GM19372 (cell line): ENCODE measurements at regions not wholly inside any gene's neighbourhood (a gene's known extent, or its start where the extent isn't known, plus 50 kb on each side); places are given as distances from the start of the nearest gene placed in this dataset.
"Not testable (repeated sequence)": the region's sequence is repeated elsewhere in the genome, so short reads cannot be mapped to it uniquely, and the experiment has no call there.

Source experiments
- ATAC-seq: cut with Tn5 transposase; IDR thresholded peaks from one replicate; pipeline ENCODE4 v1.9.1; 2021; ENCODE audit warnings: mild to moderate bottlenecking, low read depth, moderate library complexity; ENCODE audit not compliant: unreplicated experiment

GRCh38 chr21:23977971-23978370 is 1629.3 kb downstream of the MRPL39 start:
- no peak for ATAC-seq

GRCh38 chr21:23968722-23969647 is 1638.3 kb downstream of the MRPL39 start:
- ATAC-seq, result peak; percentile 91

DNA sequence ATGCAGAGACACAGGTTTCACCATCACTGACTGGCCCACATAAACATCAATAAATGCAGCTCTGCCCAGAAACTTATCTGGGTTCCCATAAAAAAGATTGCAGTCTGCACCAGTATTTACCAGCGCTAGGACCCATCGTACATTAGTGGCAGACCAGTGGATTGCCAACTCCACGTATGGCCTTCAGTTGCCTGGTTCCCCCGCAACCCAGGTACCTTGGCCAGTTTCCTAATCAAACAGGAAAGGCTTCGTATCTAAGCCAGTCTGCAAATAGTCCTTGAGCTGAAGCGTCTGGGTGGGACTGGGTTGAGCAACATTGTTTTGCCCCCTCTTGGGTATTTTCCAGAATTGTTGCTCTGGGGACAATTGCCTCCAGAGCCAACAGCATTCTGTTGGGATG is 1639.3 kb downstream of the MRPL39 start:
- no peak for ATAC-seq

DNA sequence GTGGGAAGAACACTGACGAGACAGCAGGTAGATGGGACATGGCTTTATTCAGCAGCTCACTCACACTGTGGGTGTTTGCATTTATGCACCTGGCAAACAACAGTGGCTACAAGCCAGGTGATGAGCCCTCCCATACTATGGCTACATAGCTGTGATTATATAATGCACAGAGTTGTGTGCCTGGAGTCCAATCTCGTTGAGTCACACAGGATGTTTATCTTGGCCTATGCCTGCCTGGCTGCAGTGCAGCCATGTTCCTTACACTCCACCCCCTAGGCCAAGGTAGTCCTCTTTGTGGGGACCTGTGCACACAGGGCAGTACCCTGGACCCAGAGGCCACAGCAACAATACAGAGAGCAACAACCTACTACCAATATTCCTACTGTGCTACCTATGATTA is 1643.8 kb downstream of the MRPL39 start:
- ATAC-seq, result no peak

- no peak for ATAC-seq
Measured at GRCh38 chr21:23960769-23961168, 1646.5 kb downstream of the MRPL39 start.

DNA sequence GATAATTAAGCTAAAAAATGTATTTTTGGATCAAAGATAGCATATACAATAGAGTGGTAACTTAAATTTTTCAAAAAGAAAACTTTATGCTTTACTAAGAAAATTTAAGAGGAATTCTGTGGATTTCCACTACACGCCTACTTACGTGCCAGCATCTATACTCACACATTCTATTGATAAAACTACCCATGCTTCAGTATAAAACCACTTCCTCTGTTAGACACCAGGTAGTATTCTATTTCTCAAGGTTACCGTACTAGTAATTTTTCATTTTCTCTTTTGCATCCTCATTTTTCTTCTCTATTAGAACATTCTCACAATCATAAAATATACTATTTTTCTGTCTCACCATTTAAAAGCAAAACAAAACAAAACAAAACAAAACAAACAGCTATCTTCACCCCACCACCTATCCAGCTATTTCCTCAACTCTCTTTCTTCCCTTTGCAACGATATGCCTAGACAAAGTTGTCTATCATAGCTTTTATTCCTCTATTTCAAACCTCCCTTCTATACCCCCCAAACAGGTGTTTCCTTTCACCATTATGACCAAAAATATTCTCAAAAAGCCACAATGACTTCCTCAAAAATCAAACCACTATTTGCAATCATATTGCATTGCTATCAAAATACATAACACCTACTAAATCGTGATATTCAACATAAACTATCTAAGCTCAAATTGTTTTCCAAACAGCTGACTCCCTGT is 1652.0 kb downstream of the MRPL39 start:
- ATAC-seq, result no peak

DNA sequence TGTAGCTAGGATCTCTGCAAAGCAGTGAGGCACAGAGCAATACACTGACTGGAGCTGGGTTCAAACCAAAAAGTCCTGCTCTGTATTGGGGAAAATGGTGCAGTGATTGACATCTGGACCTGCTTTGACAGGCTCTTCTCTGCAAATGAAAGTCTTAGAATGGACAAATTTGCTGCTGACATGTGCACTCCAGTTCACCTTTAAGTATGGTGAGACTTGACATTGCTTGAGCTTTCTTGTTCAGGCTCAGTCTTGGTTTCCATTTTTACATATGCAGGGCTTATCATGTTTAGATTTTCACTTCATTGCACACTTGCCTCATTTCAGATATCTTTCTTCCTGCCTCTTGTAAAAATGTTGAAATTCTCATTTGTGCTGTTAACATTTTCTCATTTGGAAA is 1655.0 kb downstream of the MRPL39 start:
- ATAC-seq, result no peak

GRCh38 chr21:23951251-23951650 is 1656.0 kb downstream of the MRPL39 start:
- no peak for ATAC-seq

DNA sequence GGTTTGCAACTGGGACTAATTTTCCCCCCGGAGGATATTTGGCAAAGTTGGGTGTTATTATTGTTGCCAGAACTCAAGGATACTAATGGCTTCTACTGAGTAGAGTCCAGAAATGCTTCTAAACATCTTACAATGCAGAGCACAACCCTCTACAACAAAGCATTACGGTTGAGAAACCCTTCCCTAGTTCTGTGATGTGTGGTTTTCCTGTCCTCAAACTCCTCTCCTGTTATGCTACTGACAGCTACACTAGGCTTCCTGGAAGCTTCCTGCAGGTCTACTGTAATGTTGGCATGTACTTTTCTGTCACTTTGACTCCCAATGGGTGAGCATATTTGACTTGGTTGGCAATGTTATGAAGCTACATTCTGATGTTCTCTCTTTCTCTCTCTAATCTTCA is 1656.9 kb downstream of the MRPL39 start:
- ATAC-seq, result no peak

GRCh38 chr21:23949493-23949892 is 1657.8 kb downstream of the MRPL39 start:
- no peak for ATAC-seq

- ATAC-seq, result no peak
Measured at GRCh38 chr21:23939369-23940065, 1667.8 kb downstream of the MRPL39 start.

DNA sequence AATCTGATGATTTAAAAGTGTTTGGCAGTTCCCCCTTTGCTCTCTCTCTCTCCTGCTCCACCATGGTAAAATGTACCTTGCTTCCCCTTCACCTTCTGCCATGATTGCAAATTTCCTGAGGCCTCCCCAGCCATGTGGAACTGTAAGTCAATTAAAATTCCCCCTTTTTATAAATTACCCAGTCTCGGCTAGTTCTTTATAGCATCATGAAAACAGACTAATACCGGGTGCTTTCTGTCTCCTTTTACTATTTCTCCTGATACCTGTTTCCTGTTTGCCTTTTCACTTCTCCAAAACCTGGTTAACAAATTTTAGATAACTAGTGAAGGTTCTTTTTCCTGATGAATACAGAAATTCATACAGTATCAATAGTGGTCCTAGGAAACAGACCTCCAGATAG is 1670.3 kb downstream of the MRPL39 start:
- no peak for ATAC-seq

DNA sequence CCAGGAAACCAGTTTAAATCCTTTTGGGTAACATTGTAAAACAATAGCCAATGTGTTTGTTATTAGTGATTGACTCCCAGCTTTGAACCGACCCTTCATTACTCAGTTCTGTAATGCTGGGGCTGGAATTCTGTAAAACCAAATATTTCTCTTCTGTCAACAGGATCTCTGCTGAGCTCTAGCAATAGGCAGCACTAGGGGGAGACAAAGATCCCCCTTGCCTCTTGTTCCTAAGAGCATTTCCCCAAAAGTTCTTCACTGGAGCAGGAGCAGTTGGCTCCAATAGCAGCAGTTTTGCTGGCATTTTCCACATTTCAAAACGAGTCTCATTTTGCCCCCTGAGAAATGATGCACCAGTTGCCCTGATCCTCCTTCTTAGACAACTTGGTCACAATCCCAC is 1671.1 kb downstream of the MRPL39 start:
- no peak for ATAC-seq

DNA sequence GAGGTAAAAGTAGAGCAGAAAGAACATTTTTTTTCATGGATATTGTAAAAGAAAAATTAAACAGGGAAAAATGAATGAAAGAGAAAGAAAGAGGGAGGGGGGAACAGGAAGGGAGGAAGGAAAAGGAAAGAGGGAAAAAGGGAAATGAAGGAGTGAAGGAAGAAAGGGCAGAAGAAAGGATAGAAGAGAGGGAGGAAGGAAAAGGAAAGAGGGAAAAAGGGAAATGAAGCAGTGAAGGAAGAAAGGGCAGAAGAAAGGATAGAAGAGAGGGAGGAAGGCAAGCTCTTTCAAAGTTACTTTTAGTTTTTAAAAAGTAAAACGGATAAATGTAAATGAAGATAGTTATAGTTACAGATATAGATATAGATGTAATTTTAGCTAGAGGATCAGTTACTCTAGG is 1676.7 kb downstream of the MRPL39 start:
- no peak for ATAC-seq

GRCh38 chr21:23926430-23926829 is 1680.9 kb downstream of the MRPL39 start:
- ATAC-seq, result not testable (repeated sequence)

- no peak for ATAC-seq
Measured at GRCh38 chr21:23921670-23922418, 1685.4 kb downstream of the MRPL39 start.

DNA sequence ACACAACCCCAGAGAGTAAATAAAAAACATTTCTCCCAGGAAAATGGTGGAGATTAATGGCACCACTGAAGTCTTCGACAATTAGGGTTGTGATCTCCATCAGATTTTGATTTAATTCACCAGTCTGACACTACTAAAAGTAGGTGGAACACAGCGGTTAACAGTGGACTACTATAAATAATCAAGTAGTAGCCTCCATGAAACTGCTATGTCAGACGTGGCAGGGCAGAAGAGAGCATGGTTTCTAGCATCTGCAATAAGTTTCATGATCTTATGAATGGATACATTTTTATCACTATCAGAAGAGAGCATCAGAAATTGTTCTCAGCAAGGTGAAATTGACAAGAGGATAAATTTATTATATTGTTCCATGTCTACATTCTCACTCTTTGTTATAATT is 1706.6 kb downstream of the MRPL39 start:
- ATAC-seq, result no peak

DNA sequence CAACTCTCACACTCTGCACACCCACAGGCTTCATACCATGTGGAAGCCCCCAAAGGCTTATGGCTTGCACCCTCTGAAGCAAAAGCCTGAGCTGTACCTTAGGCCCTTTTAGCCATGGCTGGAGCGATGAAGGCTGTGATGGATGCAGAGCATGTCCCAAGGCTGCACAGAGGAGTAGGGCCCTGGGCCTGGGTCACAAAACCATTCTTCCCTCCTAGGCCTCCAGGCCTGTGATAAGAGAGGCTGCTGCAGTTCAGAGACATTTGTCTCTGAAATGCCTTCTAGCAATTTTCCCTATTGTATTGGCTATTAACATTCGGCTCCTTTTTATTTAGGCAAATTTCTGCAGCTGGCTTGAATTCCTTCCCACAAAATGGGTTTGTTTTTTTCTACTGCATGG is 1707.7 kb downstream of the MRPL39 start:
- ATAC-seq, result no peak

DNA sequence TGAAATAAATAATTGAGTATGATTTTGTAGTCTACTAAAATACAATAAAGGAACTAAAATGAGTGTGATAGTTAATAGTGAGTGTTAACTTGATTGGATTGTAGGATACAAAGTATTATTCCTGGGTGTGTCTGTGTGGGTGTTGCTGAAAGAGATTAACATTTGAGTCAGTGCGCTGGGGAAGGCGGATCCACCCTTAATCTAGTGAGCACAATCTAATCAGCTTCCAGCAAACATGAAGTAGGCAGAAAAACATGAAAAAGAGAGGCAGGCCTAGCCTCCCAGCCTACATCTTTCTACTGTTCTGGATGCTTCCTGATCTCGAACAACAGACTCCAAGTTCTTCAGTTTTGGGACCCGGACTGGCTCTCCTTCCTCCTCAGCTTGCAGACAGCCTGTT is 1716.6 kb downstream of the MRPL39 start:
- ATAC-seq, result no peak

DNA sequence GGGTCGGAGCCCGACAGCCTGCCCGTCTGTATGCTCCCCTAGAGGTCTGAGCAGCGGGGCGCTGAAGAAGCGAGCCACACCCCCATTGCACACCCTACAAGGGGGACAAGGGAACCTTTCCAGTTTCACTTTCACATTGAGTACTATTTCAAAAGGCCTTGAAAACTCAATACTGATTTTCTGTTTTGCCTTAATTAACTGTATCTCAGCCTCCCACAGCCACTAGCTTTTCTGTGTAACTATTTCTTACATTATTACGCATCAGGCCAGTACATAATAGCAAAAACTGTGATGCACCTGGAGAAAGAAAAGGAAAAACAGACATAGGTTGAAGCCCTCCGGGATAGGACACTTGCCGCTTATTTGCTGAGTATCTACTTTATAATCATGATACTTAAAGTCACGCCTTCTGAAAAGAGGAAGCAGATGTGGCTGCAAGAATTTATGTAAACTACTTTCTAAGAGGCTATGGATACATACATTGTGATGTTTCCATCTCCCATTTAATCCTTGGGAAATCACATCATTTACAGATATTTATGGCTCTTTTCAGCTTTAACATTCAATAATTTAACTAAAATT is 1719.5 kb downstream of the MRPL39 start:
- peak; percentile 90 for ATAC-seq
